GM18867 (cell line): ENCODE measurements at regions not wholly inside any gene's neighbourhood (a gene's known extent, or its start where the extent isn't known, plus 50 kb on each side); places are given as distances from the start of the nearest gene placed in this dataset.
"Not testable (repeated sequence)": the region's sequence is repeated elsewhere in the genome, so short reads cannot be mapped to it uniquely, and the experiment has no call there.

ENCODE experiments used
- ATAC-seq: cut with Tn5 transposase; IDR thresholded peaks from one replicate; pipeline ENCODE4 v1.9.1; 2021; ENCODE audit warnings: mild to moderate bottlenecking, moderate library complexity; ENCODE audit not compliant: unreplicated experiment

DNA sequence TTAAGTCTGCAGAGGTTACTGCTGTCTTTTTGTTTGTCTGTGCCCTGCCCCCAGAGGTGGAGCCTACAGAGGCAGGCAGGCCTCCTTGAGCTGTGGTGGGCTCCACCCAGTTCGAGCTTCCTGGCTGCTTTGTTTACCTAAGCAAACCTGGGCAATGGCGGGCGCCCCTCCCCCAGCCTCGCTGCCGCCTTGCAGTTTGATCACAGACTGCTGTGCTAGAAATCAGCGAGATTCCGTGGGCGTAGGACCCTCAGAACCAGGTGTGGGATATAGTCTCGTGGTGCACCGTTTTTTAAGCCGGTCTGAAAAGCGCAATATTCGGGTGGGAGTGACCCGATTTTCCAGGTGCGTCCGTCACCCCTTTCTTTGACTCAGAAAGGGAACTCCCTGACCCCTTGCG, 2146.3 kb upstream of the WWC1 start:
- not testable (repeated sequence) for ATAC-seq

DNA sequence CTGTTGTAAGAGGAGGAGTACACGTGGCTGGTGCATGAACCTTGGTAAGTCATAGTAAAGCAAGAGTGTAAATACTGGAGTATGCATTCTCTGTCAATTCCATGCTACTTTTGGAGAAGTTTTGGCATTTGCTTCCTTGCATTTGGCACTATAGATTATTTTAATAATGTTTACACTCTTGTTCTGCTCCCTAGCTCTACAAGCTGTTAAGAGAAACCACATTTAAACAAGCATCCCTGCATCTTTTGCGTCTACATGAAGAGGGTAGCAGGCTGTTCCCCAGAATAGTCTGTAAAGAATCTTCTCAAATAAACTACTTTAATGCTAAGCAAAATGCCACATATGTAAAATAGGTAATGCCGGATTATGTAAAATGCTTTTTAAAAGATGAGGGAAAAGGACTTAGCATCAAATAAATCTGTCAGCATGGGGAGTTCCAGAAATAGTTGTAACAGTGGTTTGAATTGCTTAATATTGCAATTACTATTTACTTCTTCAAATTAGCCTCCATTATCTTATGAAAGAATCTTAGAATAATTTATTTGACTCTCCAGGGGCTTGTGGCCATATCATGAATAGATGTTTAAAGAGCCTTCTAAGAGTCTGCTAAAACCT, 2127.3 kb upstream of the WWC1 start:
- ATAC-seq = no peak

DNA sequence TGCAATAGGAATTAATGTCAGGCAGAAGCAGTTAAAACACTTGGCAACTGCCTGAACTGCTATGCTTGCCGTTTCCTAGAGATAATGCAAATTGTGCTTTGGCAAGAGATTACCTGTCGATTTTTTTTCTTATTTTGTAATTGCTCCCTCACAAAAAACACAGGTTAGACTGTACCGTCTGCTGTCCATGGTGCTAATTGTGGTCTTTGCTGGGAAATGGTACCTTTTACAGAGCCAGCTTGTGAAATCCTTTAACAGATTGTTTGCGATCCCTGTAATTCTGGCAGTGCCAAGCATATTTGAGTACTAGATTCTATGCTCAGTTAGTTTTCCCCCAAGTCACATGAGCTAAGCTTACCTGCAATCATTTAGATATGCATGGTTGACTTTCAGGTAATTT, 2125.8 kb upstream of the WWC1 start:
- ATAC-seq = no peak

GRCh38 chr5:166166071-166166470, 2125.4 kb upstream of the WWC1 start:
- ATAC-seq = no peak

GRCh38 chr5:166172597-166172996, 2118.8 kb upstream of the WWC1 start:
- ATAC-seq = no peak

- ATAC-seq = no peak
Measured at GRCh38 chr5:166178411-166179080, 2112.9 kb upstream of the WWC1 start.

DNA sequence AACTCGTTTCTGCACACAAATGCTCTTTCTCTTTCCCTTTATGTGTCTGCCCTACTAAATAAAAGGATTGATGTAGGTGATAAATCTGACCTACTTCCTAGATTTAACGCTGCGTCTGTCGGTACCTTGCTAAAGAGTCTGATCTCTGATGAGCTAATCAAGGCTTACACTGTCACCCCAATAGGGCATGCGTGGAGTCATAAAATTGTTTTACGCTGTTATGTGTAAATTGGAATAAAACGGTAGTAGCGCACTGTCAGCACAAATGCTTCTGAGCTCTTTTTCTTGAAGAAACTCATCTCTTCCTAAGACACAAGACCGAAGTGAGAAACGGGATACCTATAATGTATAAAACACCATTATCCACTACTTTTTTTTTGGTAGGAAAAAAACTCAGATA, 2106.3 kb upstream of the WWC1 start:
- no peak for ATAC-seq

DNA sequence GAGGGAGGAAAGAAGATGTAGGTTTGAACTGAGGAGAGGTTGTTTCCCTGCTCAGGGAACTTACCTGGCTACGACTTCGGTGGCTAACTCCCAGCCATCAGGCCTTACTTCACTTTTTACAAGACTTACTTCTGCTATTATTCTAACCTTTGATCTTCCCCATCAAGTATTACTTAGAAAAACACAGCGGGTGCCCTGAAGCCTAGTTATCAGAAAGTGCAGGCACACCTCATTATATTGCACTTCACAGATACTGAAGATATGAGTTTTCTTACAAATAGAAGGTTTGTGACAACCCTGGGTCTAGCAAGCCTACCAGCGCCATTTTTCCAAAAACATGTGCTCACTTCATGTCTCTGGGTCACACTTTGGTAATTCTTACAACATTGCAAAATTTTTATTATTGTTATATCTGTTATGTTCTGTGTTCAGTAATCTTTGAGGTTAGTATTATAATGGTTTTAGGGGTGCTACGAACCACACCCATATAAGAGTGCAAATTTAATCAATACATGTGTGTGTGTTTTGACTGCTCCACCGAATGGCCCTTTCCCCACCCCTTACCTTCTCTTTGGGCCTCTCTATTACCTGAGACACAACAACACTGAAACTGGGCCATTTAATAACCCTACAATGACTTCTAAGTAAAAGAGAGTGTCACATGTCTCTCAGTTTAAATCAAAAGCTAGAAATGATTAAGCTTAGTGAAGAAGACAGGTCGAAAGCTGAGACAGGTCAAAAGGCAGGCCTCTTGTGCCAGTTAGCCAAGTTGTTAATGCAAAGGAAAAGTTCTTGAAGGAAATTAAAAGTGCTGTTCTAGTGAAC, 2102.7 kb upstream of the WWC1 start:
- no peak for ATAC-seq

DNA sequence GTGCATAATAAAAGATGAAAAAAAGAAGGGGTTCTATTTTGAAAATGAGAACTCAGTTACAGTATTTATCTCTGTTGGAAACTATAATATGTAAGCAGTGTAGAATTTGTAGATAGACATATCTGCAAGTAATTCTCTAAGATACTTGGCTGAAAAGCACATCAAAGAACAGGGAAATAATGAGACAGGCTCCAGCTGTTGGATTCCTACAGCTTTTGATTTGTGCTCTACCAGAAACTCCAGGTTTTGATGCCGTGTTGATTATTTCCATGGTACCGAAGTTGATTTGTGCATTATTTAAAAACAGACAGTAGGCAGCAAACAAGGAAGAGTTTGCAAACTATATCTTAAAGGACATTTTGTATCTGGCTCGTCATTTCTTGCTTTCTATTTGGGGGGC, 2098.7 kb upstream of the WWC1 start:
- no peak for ATAC-seq

DNA sequence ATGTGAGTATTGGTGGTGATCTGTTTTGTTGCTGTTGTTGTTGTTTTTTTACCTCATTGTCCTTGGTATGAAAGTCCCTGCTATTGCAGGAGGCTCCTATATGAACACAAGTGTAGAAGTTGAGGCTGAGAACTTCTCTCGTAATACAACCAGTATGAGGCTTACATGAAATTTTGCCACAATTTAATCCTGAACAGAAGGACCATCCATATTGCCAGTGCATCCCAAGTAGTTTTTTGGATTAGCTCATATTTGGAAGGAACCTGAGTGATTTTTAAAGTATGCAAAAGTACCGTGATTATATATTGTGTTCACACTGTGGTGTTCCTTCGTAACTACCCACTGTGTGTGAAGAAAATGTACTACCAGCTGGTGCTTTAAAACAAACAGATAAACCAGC, 2095.5 kb upstream of the WWC1 start:
- ATAC-seq = no peak

DNA sequence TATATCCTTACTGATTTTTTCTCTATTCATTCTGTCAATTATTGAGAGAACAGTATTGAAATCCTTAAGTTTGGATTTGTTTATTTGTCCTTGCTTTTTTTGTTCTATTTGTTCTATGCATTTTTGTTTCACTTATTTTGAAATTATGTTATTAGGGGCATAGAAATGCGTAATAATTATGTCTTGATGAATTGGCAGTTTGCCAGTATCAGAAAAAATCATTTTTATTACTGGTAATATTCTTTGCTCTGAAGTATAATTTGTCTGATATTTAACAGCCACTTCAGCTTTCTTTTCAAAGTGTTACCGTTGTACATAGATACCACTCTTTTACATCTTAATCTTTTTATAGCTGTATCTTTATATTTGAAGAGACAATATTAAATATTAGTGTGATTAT, 2090.9 kb upstream of the WWC1 start:
- no peak for ATAC-seq

- no peak for ATAC-seq
Measured at GRCh38 chr5:166211640-166212039, 2079.8 kb upstream of the WWC1 start.

GRCh38 chr5:166236327-166236726, 2055.1 kb upstream of the WWC1 start:
- no peak for ATAC-seq

DNA sequence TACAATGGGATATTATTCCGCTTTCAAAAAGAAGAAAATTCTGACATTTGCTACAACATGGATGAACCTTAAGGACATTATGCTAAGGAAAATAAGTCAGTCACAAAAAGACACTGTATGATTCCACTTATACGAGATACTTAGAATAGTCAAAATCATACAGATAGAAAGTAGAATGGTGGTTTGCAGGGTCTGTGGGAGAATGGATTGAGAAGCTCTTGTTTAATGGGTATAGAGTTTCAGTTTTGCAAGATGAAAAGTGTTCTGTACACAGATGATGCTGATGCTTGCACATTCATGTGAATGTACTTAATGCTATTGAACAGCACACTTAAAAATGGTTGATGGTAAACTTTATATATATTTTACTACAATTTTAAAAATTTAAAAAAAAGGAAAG, 2050.7 kb upstream of the WWC1 start:
- ATAC-seq = no peak

GRCh38 chr5:166245556-166245955, 2045.9 kb upstream of the WWC1 start:
- ATAC-seq = no peak

DNA sequence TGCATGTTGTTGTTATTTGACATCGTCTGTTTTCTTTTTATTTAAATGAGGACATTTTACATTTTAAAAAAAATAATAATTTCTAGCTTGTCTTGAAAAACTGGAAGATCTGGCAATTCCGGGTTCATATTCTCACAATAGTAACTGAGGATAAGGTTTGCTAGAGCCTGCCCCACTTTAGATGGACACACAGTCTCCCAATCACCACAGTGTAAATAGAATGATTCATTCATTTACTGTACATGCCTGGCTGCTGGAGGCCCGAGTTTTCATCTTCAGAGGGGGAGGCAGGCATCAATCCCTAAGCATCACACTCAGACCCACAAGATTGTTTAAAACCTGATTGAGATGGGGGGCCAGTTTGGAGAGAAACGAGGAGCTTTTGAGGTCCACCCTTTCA, 2039.7 kb upstream of the WWC1 start:
- no peak for ATAC-seq

DNA sequence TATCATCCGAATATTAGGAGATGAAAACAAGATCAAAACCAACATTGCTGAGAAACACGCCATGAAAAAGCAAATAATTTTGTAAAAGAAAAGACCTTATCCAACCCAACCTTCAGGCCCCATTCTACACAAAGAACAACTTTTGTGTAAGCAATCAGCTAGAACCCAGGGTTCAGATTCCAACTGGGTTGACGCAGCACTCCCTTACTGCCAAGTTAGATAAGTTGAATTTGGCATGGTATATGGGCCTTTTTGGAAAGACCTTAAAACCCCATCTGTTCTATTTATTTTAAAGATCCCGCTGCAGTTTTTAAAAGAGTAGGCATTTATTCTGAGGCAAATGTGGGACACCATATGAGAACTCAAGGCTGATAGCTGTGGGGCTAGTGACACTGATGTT, 2033.8 kb upstream of the WWC1 start:
- no peak for ATAC-seq

DNA sequence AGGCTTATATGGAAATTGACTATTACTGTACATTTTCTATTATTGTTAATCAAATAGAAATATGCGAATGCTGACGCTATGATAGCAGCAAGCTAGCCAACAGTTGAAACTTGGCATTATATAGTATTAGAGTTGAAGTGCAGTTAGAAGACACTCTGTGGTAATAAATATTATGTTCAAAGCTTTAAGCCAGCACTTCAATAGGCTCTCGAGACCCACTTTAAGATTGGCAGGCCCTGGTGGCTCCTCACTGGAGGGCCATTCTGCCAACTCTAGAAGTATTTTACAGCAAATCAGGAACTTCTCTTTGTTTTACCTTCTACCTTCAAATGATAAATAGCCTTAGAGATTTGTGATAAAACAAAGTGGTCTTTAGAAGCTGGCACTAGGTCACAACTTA, 2029.0 kb upstream of the WWC1 start:
- no peak for ATAC-seq

DNA sequence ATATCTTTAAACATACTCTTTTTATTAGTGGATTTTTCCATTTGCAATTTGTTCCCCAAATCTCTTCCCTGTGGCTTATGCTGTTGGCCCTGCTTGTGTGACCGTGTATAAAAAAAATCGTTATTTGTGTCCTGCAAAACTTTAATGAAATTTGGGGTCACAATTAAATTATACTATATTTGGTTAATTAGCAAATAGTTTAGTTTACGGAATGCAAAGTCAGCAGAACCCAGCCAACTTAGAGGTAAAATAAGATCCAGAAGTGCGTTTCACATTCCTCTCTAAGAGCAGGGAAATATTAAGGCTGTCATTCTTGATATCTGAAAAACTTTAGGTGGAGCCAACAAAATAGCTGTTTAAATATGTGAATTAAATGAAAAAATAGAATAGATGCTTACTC, 2023.5 kb upstream of the WWC1 start:
- ATAC-seq = no peak

DNA sequence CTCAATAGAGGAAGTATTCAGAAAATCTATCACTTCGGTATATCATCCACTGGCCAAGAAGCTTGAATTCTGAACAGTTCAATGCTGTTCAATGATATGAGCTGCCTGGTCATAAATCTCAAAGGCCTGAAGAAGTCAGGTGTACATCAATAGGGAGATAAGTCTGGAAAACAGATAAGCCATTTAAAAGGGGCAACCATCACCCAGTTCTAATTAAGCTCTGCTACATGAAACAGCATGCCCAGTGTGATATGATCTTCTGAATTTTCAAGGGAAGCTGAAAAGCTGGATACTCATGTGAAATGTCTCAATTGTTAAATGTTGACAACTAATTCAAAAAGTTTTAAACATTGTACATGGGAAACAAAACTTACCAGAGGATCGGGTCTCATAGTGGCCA, 2020.7 kb upstream of the WWC1 start:
- no peak for ATAC-seq

DNA sequence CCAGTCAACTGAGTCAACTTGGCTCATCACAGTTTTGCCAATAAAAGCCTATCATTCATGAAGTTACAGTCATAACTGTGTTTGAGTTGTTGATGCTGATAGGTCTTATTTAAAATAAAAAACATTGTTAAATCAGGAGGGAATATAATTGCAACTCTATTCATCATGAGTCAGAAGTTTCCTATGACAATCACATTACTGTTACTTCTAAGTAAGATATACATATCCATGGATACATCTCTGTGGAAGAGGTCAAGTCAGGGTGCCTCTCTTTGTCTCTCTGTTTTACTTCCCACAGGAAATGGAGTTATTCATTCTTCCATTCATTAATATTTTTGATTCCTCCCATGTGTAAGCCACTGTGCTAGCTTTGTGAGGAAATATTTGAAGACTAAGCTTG, 2015.4 kb upstream of the WWC1 start:
- ATAC-seq = no peak

DNA sequence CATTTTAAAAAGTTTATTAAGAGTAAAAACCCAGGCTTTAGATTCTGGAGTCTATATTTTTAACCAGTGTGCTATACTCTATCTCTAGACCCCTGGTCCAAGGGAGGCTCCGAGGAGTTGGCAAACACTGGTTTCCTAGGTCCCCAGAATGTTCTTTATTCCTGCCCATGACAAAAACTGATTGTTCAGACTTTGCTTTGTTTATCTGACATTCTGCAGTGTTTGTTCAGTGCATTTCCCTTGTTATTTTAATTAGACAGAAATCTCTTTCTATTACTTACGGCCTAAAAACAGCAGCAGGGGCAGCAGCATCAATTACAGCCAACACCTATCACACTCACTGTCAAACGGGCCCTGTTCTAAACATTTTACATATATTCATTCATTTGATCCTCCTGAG, 2011.6 kb upstream of the WWC1 start:
- ATAC-seq = no peak
